ENCODE measurements at regions not wholly inside any gene's neighbourhood (a gene's known extent, or its start where the extent isn't known, plus 50 kb on each side); places are given as distances from the start of the nearest gene placed in this dataset.

DNA sequence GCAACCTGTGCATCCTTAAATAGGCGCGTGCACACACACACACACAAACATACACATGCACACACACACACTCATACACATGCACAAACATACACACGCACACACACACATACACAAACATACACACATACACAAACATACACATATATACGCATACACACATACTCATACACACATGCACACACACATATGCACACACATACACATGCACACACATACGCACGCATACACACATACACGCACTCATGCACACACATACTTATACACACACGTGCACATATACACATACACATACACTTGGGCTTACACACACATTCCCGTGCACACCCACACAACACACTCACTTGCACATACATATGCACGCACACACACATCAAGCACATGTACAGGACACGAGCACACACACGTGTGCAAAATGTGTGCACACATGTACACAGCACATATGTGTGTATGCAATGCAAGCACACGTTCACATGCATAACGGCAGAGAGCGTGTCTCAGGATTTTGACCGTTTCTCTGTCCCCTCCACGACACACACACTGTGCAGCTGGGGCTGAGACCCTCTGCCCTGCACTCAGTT is 84.5 kb downstream of the SIK1 start:
- TF ChIP-seq POLR2AphosphoS5 (IDR thresholded peaks at IDR 0.05) (no peak), POLR2A (IDR thresholded peaks at IDR 0.05) (no peak)
- TF ChIP-seq, protein P1, sequence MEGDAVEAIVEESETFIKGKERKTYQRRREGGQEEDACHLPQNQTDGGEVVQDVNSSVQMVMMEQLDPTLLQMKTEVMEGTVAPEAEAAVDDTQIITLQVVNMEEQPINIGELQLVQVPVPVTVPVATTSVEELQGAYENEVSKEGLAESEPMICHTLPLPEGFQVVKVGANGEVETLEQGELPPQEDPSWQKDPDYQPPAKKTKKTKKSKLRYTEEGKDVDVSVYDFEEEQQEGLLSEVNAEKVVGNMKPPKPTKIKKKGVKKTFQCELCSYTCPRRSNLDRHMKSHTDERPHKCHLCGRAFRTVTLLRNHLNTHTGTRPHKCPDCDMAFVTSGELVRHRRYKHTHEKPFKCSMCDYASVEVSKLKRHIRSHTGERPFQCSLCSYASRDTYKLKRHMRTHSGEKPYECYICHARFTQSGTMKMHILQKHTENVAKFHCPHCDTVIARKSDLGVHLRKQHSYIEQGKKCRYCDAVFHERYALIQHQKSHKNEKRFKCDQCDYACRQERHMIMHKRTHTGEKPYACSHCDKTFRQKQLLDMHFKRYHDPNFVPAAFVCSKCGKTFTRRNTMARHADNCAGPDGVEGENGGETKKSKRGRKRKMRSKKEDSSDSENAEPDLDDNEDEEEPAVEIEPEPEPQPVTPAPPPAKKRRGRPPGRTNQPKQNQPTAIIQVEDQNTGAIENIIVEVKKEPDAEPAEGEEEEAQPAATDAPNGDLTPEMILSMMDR (IDR thresholded peaks at IDR 0.05) = no peak
